ENCODE measurements at regions not wholly inside any gene's neighbourhood (a gene's known extent, or its start where the extent isn't known, plus 50 kb on each side); places are given as distances from the start of the nearest gene placed in this dataset.

- no peaks in the 10 kb centered on the region for H3K9me3 ChIP-seq (ENCODE audit: insufficient read depth, low read length)
- H3K79me2 ChIP-seq (ENCODE audit: low read length) = no peaks in the 10 kb centered on the region
- no peaks in the 10 kb centered on the region for H4K20me1 ChIP-seq (ENCODE audit: insufficient read depth, low read length)
- TF ChIP-seq EZH2phosphoT487 (IDR thresholded peaks at IDR 0.05; ENCODE audit: low read depth) (no peak), CTCF (IDR thresholded peaks at IDR 0.05; ENCODE audit: low read depth, low read length) (no peak)
- H3K4me2 ChIP-seq (ENCODE audit: low read length) = no peak overlapping the region
- no peaks in the 10 kb centered on the region for H3K27me3 ChIP-seq (ENCODE audit: low read depth, low read length)
- H3K4me3 ChIP-seq (ENCODE audit: low read length) = no peak overlapping the region
- no peak overlapping the region for H3K27ac ChIP-seq (ENCODE audit: low read length)
- no peak overlapping the region for H2AFZ ChIP-seq (ENCODE audit: low read depth, low read length)
- no peaks in the 10 kb centered on the region for H3K36me3 ChIP-seq (replicated peaks; ENCODE audit: low read depth, low read length)
- H3K4me1 ChIP-seq (ENCODE audit: low read length) = no peaks in the 10 kb centered on the region
- no peak overlapping the region for H3K9ac ChIP-seq (ENCODE audit: low read length)
Observed at GRCh38 chr6:78062993-78063392, 410.2 kb downstream of the MEI4 start.

GRCh38 chr6:78076371-78076770, 423.5 kb downstream of the MEI4 start:
- TF ChIP-seq CTCF (IDR thresholded peaks at IDR 0.05; ENCODE audit: low read depth, low read length) (no peak), EZH2phosphoT487 (IDR thresholded peaks at IDR 0.05; ENCODE audit: low read depth) (no peak)
- H3K4me1 ChIP-seq (ENCODE audit: low read length) = no peaks in the 10 kb centered on the region
- no peaks in the 10 kb centered on the region for H3K79me2 ChIP-seq (ENCODE audit: low read length)
- H3K27ac ChIP-seq (ENCODE audit: low read length) = no peak overlapping the region
- no peaks in the 10 kb centered on the region for H4K20me1 ChIP-seq (ENCODE audit: insufficient read depth, low read length)
- H3K9ac ChIP-seq (ENCODE audit: low read length) = no peak overlapping the region
- no peaks in the 10 kb centered on the region for H3K36me3 ChIP-seq (replicated peaks; ENCODE audit: low read depth, low read length)
- H3K4me2 ChIP-seq (ENCODE audit: low read length) = no peak overlapping the region
- no peak overlapping the region for H3K4me3 ChIP-seq (ENCODE audit: low read length)
- no peaks in the 10 kb centered on the region for H3K27me3 ChIP-seq (ENCODE audit: low read depth, low read length)
- no peaks in the 10 kb centered on the region for H3K9me3 ChIP-seq (ENCODE audit: insufficient read depth, low read length)
- H2AFZ ChIP-seq (ENCODE audit: low read depth, low read length) = no peak overlapping the region

GRCh38 chr6:78089531-78089930, 436.7 kb downstream of the MEI4 start:
- no peaks in the 10 kb centered on the region for H3K36me3 ChIP-seq (replicated peaks; ENCODE audit: low read depth, low read length)
- no peak for TF ChIP-seq CTCF (IDR thresholded peaks at IDR 0.05; ENCODE audit: low read depth, low read length)
- no peak for TF ChIP-seq EZH2phosphoT487 (IDR thresholded peaks at IDR 0.05; ENCODE audit: low read depth)
- no peaks in the 10 kb centered on the region for H3K4me1 ChIP-seq (ENCODE audit: low read length)
- no peak overlapping the region for H3K4me2 ChIP-seq (ENCODE audit: low read length)
- no peaks in the 10 kb centered on the region for H3K79me2 ChIP-seq (ENCODE audit: low read length)
- H3K9me3 ChIP-seq (ENCODE audit: insufficient read depth, low read length) = no peaks in the 10 kb centered on the region
- no peaks in the 10 kb centered on the region for H3K27me3 ChIP-seq (ENCODE audit: low read depth, low read length)
- no peaks in the 10 kb centered on the region for H4K20me1 ChIP-seq (ENCODE audit: insufficient read depth, low read length)
- H2AFZ ChIP-seq (ENCODE audit: low read depth, low read length) = no peak overlapping the region
- no peak overlapping the region for H3K27ac ChIP-seq (ENCODE audit: low read length)
- H3K9ac ChIP-seq (ENCODE audit: low read length) = no peak overlapping the region
- no peak overlapping the region for H3K4me3 ChIP-seq (ENCODE audit: low read length)

- H3K4me1 ChIP-seq (ENCODE audit: low read length) = no peaks in the 10 kb centered on the region
- no peak overlapping the region for H3K27ac ChIP-seq (ENCODE audit: low read length)
- no peak overlapping the region for H3K4me3 ChIP-seq (ENCODE audit: low read length)
- no peaks in the 10 kb centered on the region for H3K27me3 ChIP-seq (ENCODE audit: low read depth, low read length)
- H3K36me3 ChIP-seq (replicated peaks; ENCODE audit: low read depth, low read length) = no peaks in the 10 kb centered on the region
- H3K9me3 ChIP-seq (ENCODE audit: insufficient read depth, low read length) = no peaks in the 10 kb centered on the region
- no peaks in the 10 kb centered on the region for H3K79me2 ChIP-seq (ENCODE audit: low read length)
- no peak overlapping the region for H2AFZ ChIP-seq (ENCODE audit: low read depth, low read length)
- TF ChIP-seq EZH2phosphoT487 (IDR thresholded peaks at IDR 0.05; ENCODE audit: low read depth) = no peak
- TF ChIP-seq CTCF (IDR thresholded peaks at IDR 0.05; ENCODE audit: low read depth, low read length) = no peak
- H3K9ac ChIP-seq (ENCODE audit: low read length) = no peak overlapping the region
- no peak overlapping the region for H3K4me2 ChIP-seq (ENCODE audit: low read length)
- H4K20me1 ChIP-seq (ENCODE audit: insufficient read depth, low read length) = no peaks in the 10 kb centered on the region
Observed at GRCh38 chr6:78093906-78094305, 441.1 kb downstream of the MEI4 start.
